D721Med (cell line): ENCODE measurements at regions not wholly inside any gene's neighbourhood (a gene's known extent, or its start where the extent isn't known, plus 50 kb on each side); places are given as distances from the start of the nearest gene placed in this dataset.

Source experiments
- DNase-seq: peaks from one replicate; pipeline ENCODE4 v3.0.0; 2011; ENCODE audit warnings: low spot score; ENCODE audit not compliant: insufficient read length
- FAIRE-seq: peaks from 2 replicates; lab custom pipeline; 2011; peaks lifted over from hg19 to GRCh38; lab: Jason Lieb, UNC
- CTCF ChIP-seq: IDR thresholded peaks from 2 replicates; pipeline ENCODE4 v1.5.1; 2012; ENCODE audit warnings: mild to moderate bottlenecking, control low read depth; ENCODE audit not compliant: insufficient read depth; ENCODE audit errors: missing control alignments

- no peak for FAIRE-seq
- no peak for DNase-seq
- TF ChIP-seq CTCF: no peak
Observed at GRCh38 chr2:898319-898718, 52.3 kb upstream of the SNTG2 start.

GRCh38 chr2:897091-897490 lies 53.6 kb upstream of the SNTG2 start:
- DNase-seq (no peak), FAIRE-seq (no peak)
- no peak for TF ChIP-seq CTCF

GRCh38 chr2:893311-893710 lies 57.3 kb upstream of the SNTG2 start:
- no peak for DNase-seq
- FAIRE-seq: no peak

GRCh38 chr2:892892-893291 lies 57.8 kb upstream of the SNTG2 start:
- TF ChIP-seq CTCF: no peak
- DNase-seq: no peak
- FAIRE-seq: no peak

More at GRCh38 chr2:893311-893710, 57.3 kb upstream of the SNTG2 start:
- TF ChIP-seq CTCF: no peak

GRCh38 chr2:892401-892800 lies 58.2 kb upstream of the SNTG2 start:
- no peak for TF ChIP-seq CTCF
- DNase-seq: no peak
- no peak for FAIRE-seq

GRCh38 chr2:891734-892133 lies 58.9 kb upstream of the SNTG2 start:
- FAIRE-seq: no peak
- TF ChIP-seq CTCF: no peak
- no peak for DNase-seq

- no peak for FAIRE-seq
- DNase-seq: no peak
Observed at GRCh38 chr2:890791-891190, 59.9 kb upstream of the SNTG2 start.

More at GRCh38 chr2:890791-891190, 59.9 kb upstream of the SNTG2 start:
- TF ChIP-seq CTCF: no peak
